ENCODE measurements at regions not wholly inside any gene's neighbourhood (a gene's known extent, or its start where the extent isn't known, plus 50 kb on each side); places are given as distances from the start of the nearest gene placed in this dataset.
A peak's percentile ranks its signal among the peaks of the same experiment; 100 is the strongest.
"Not testable (repeated sequence)": the region's sequence is repeated elsewhere in the genome, so short reads cannot be mapped to it uniquely, and the experiment has no call there.

GRCh38 chr7:41465571-41465970 is 237.3 kb downstream of the INHBA start:
- no peak for DNase-seq (ENCODE audit: low spot score)

- no peak for DNase-seq (ENCODE audit: low spot score)
These were observed 239.0 kb downstream of the INHBA start for GRCh38 chr7:41463770-41464470.

GRCh38 chr7:41459623-41460261 is 243.1 kb downstream of the INHBA start:
- DNase-seq (ENCODE audit: low spot score), result peak; percentile 54

GRCh38 chr7:41459183-41459582 is 243.7 kb downstream of the INHBA start:
- peak; percentile 58 for DNase-seq (ENCODE audit: low spot score)

- no peak for DNase-seq (ENCODE audit: low spot score)
These were observed 245.0 kb downstream of the INHBA start for GRCh38 chr7:41457832-41458437.

GRCh38 chr7:41451826-41452225 is 251.1 kb downstream of the INHBA start:
- no peak for DNase-seq (ENCODE audit: low spot score)

- DNase-seq (ENCODE audit: low spot score), result no peak
These were observed 253.2 kb downstream of the INHBA start for GRCh38 chr7:41449694-41450093.

- no peak for DNase-seq (ENCODE audit: low spot score)
These were observed 253.6 kb downstream of the INHBA start for GRCh38 chr7:41449286-41449685.

- DNase-seq (ENCODE audit: low spot score), result no peak
These were observed 254.8 kb downstream of the INHBA start for GRCh38 chr7:41448104-41448503.

- DNase-seq (ENCODE audit: low spot score), result no peak
These were observed 255.3 kb downstream of the INHBA start for GRCh38 chr7:41447450-41448042.

GRCh38 chr7:41446606-41447449 is 256.1 kb downstream of the INHBA start:
- DNase-seq (ENCODE audit: low spot score), result no peak

- peak; percentile 91 for DNase-seq (ENCODE audit: low spot score)
These were observed 256.9 kb downstream of the INHBA start for GRCh38 chr7:41445946-41446345.

GRCh38 chr7:41445432-41445831 is 257.5 kb downstream of the INHBA start:
- no peak for DNase-seq (ENCODE audit: low spot score)

GRCh38 chr7:41439515-41439879 is 263.4 kb downstream of the INHBA start:
- no peak for DNase-seq (ENCODE audit: low spot score)

- DNase-seq (ENCODE audit: low spot score), result no peak
These were observed 264.0 kb downstream of the INHBA start for GRCh38 chr7:41438705-41439514.

GRCh38 chr7:41437257-41438196 is 265.4 kb downstream of the INHBA start:
- DNase-seq (ENCODE audit: low spot score), result no peak

GRCh38 chr7:41436139-41436538 is 266.8 kb downstream of the INHBA start:
- DNase-seq (ENCODE audit: low spot score), result no peak

GRCh38 chr7:41435020-41435419 is 267.9 kb downstream of the INHBA start:
- DNase-seq (ENCODE audit: low spot score), result not testable (repeated sequence)

- DNase-seq (ENCODE audit: low spot score), result no peak
These were observed 271.2 kb downstream of the INHBA start for GRCh38 chr7:41431671-41432070.

- DNase-seq (ENCODE audit: low spot score), result no peak
These were observed 274.5 kb downstream of the INHBA start for GRCh38 chr7:41428381-41428780.

Data from pons (tissue), 1 donor.